ENCODE measurements at regions not wholly inside any gene's neighbourhood (a gene's known extent, or its start where the extent isn't known, plus 50 kb on each side); places are given as distances from the start of the nearest gene placed in this dataset.

- Histone ChIP-seq H3K9me3 (ENCODE audit: control insufficient read depth in 3 of 3, low read length in 3 of 3) (no peaks in the 10 kb centered on the region), H3K36me3 (ENCODE audit: control insufficient read depth in 3 of 3, insufficient read depth in 3 of 3, low read length in 3 of 3) (no peaks in the 10 kb centered on the region), H3K27me3 (ENCODE audit: control insufficient read depth in 3 of 3, insufficient read depth in 3 of 3, low read length in 3 of 3) (no peaks in the 10 kb centered on the region), H3K4me3 (ENCODE audit: low read length in 3 of 3) (no peak overlapping the region), H3K9ac (ENCODE audit: low read depth in 1 of 3, low read length in 3 of 3) (no peak overlapping the region), H3K4me1 (ENCODE audit: control insufficient read depth in 3 of 3, insufficient read depth in 3 of 3, low read length in 3 of 3) (no peaks in the 10 kb centered on the region), H3K27ac (ENCODE audit: low read depth, low read length) (no peak overlapping the region)
Observed at GRCh38 chr3:168424059-168424734, 328.5 kb upstream of the GOLIM4 start.

GRCh38 chr3:168422843-168423242 lies 327.1 kb upstream of the GOLIM4 start:
- Histone ChIP-seq H3K27ac (ENCODE audit: low read depth, low read length) (no peak overlapping the region), H3K9me3 (ENCODE audit: control insufficient read depth in 3 of 3, low read length in 3 of 3) (no peaks in the 10 kb centered on the region), H3K4me1 (ENCODE audit: control insufficient read depth in 3 of 3, insufficient read depth in 3 of 3, low read length in 3 of 3) (no peaks in the 10 kb centered on the region), H3K27me3 (ENCODE audit: control insufficient read depth in 3 of 3, insufficient read depth in 3 of 3, low read length in 3 of 3) (no peaks in the 10 kb centered on the region), H3K4me3 (ENCODE audit: low read length in 3 of 3) (no peak overlapping the region), H3K9ac (ENCODE audit: low read depth in 1 of 3, low read length in 3 of 3) (no peak overlapping the region), H3K36me3 (ENCODE audit: control insufficient read depth in 3 of 3, insufficient read depth in 3 of 3, low read length in 3 of 3) (no peaks in the 10 kb centered on the region)

- no peaks in the 10 kb centered on the region for H3K4me1 ChIP-seq (ENCODE audit: control insufficient read depth in 3 of 3, insufficient read depth in 3 of 3, low read length in 3 of 3)
- H3K9me3 ChIP-seq (ENCODE audit: control insufficient read depth in 3 of 3, low read length in 3 of 3), result no peaks in the 10 kb centered on the region
- H3K9ac ChIP-seq (ENCODE audit: low read depth in 1 of 3, low read length in 3 of 3), result no peak overlapping the region
- no peak overlapping the region for H3K4me3 ChIP-seq (ENCODE audit: low read length in 3 of 3)
- H3K27ac ChIP-seq (ENCODE audit: low read depth, low read length), result no peak overlapping the region
- H3K27me3 ChIP-seq (ENCODE audit: control insufficient read depth in 3 of 3, insufficient read depth in 3 of 3, low read length in 3 of 3), result no peaks in the 10 kb centered on the region
- no peaks in the 10 kb centered on the region for H3K36me3 ChIP-seq (ENCODE audit: control insufficient read depth in 3 of 3, insufficient read depth in 3 of 3, low read length in 3 of 3)
Observed at GRCh38 chr3:168419091-168419490, 323.4 kb upstream of the GOLIM4 start.

- no peaks in the 10 kb centered on the region for H3K4me1 ChIP-seq (ENCODE audit: control insufficient read depth in 3 of 3, insufficient read depth in 3 of 3, low read length in 3 of 3)
- no peak overlapping the region for H3K9ac ChIP-seq (ENCODE audit: low read depth in 1 of 3, low read length in 3 of 3)
- H3K27ac ChIP-seq (ENCODE audit: low read depth, low read length), result no peak overlapping the region
- H3K9me3 ChIP-seq (ENCODE audit: control insufficient read depth in 3 of 3, low read length in 3 of 3), result no peaks in the 10 kb centered on the region
- no peaks in the 10 kb centered on the region for H3K36me3 ChIP-seq (ENCODE audit: control insufficient read depth in 3 of 3, insufficient read depth in 3 of 3, low read length in 3 of 3)
- H3K4me3 ChIP-seq (ENCODE audit: low read length in 3 of 3), result no peak overlapping the region
- no peaks in the 10 kb centered on the region for H3K27me3 ChIP-seq (ENCODE audit: control insufficient read depth in 3 of 3, insufficient read depth in 3 of 3, low read length in 3 of 3)
Observed at GRCh38 chr3:168417016-168417415, 321.3 kb upstream of the GOLIM4 start.

- Histone ChIP-seq H3K36me3 (ENCODE audit: control insufficient read depth in 3 of 3, insufficient read depth in 3 of 3, low read length in 3 of 3) (no peaks in the 10 kb centered on the region), H3K9me3 (ENCODE audit: control insufficient read depth in 3 of 3, low read length in 3 of 3) (no peaks in the 10 kb centered on the region), H3K4me3 (ENCODE audit: low read length in 3 of 3) (no peak overlapping the region), H3K9ac (ENCODE audit: low read depth in 1 of 3, low read length in 3 of 3) (no peak overlapping the region), H3K27me3 (ENCODE audit: control insufficient read depth in 3 of 3, insufficient read depth in 3 of 3, low read length in 3 of 3) (no peaks in the 10 kb centered on the region), H3K27ac (ENCODE audit: low read depth, low read length) (no peak overlapping the region), H3K4me1 (ENCODE audit: control insufficient read depth in 3 of 3, insufficient read depth in 3 of 3, low read length in 3 of 3) (no peaks in the 10 kb centered on the region)
Observed at GRCh38 chr3:168416446-168416845, 320.7 kb upstream of the GOLIM4 start.

GRCh38 chr3:168414149-168414548 lies 318.4 kb upstream of the GOLIM4 start:
- Histone ChIP-seq H3K36me3 (ENCODE audit: control insufficient read depth in 3 of 3, insufficient read depth in 3 of 3, low read length in 3 of 3) (no peaks in the 10 kb centered on the region), H3K9ac (ENCODE audit: low read depth in 1 of 3, low read length in 3 of 3) (no peak overlapping the region), H3K4me3 (ENCODE audit: low read length in 3 of 3) (no peak overlapping the region), H3K27ac (ENCODE audit: low read depth, low read length) (no peak overlapping the region), H3K27me3 (ENCODE audit: control insufficient read depth in 3 of 3, insufficient read depth in 3 of 3, low read length in 3 of 3) (no peaks in the 10 kb centered on the region), H3K4me1 (ENCODE audit: control insufficient read depth in 3 of 3, insufficient read depth in 3 of 3, low read length in 3 of 3) (no peaks in the 10 kb centered on the region), H3K9me3 (ENCODE audit: control insufficient read depth in 3 of 3, low read length in 3 of 3) (no peaks in the 10 kb centered on the region)

GRCh38 chr3:168407381-168407780 lies 311.7 kb upstream of the GOLIM4 start:
- no peak overlapping the region for H3K4me3 ChIP-seq (ENCODE audit: low read length in 3 of 3)
- H3K27ac ChIP-seq (ENCODE audit: low read depth, low read length), result no peak overlapping the region
- H3K27me3 ChIP-seq (ENCODE audit: control insufficient read depth in 3 of 3, insufficient read depth in 3 of 3, low read length in 3 of 3), result no peaks in the 10 kb centered on the region
- no peak overlapping the region for H3K9ac ChIP-seq (ENCODE audit: low read depth in 1 of 3, low read length in 3 of 3)
- no peaks in the 10 kb centered on the region for H3K4me1 ChIP-seq (ENCODE audit: control insufficient read depth in 3 of 3, insufficient read depth in 3 of 3, low read length in 3 of 3)
- no peaks in the 10 kb centered on the region for H3K36me3 ChIP-seq (ENCODE audit: control insufficient read depth in 3 of 3, insufficient read depth in 3 of 3, low read length in 3 of 3)
- no peaks in the 10 kb centered on the region for H3K9me3 ChIP-seq (ENCODE audit: control insufficient read depth in 3 of 3, low read length in 3 of 3)

- no peaks in the 10 kb centered on the region for H3K4me1 ChIP-seq (ENCODE audit: control insufficient read depth in 3 of 3, insufficient read depth in 3 of 3, low read length in 3 of 3)
- H3K27me3 ChIP-seq (ENCODE audit: control insufficient read depth in 3 of 3, insufficient read depth in 3 of 3, low read length in 3 of 3), result no peaks in the 10 kb centered on the region
- no peaks in the 10 kb centered on the region for H3K36me3 ChIP-seq (ENCODE audit: control insufficient read depth in 3 of 3, insufficient read depth in 3 of 3, low read length in 3 of 3)
- no peaks in the 10 kb centered on the region for H3K9me3 ChIP-seq (ENCODE audit: control insufficient read depth in 3 of 3, low read length in 3 of 3)
- no peak overlapping the region for H3K4me3 ChIP-seq (ENCODE audit: low read length in 3 of 3)
- no peak overlapping the region for H3K27ac ChIP-seq (ENCODE audit: low read depth, low read length)
- no peak overlapping the region for H3K9ac ChIP-seq (ENCODE audit: low read depth in 1 of 3, low read length in 3 of 3)
Observed at GRCh38 chr3:168405288-168405687, 309.6 kb upstream of the GOLIM4 start.

- Histone ChIP-seq H3K27ac (ENCODE audit: low read depth, low read length) (no peak overlapping the region), H3K27me3 (ENCODE audit: control insufficient read depth in 3 of 3, insufficient read depth in 3 of 3, low read length in 3 of 3) (no peaks in the 10 kb centered on the region), H3K9ac (ENCODE audit: low read depth in 1 of 3, low read length in 3 of 3) (no peak overlapping the region), H3K4me3 (ENCODE audit: low read length in 3 of 3) (no peak overlapping the region), H3K36me3 (ENCODE audit: control insufficient read depth in 3 of 3, insufficient read depth in 3 of 3, low read length in 3 of 3) (no peaks in the 10 kb centered on the region), H3K9me3 (ENCODE audit: control insufficient read depth in 3 of 3, low read length in 3 of 3) (no peaks in the 10 kb centered on the region), H3K4me1 (ENCODE audit: control insufficient read depth in 3 of 3, insufficient read depth in 3 of 3, low read length in 3 of 3) (peaks cover 0 to 3% (median 0%) of the 10 kb centered on the region in 3 donors)
Observed at GRCh38 chr3:168398371-168399025, 302.8 kb upstream of the GOLIM4 start.

GRCh38 chr3:168396861-168397260 lies 301.1 kb upstream of the GOLIM4 start:
- H3K27ac ChIP-seq (ENCODE audit: low read depth, low read length), result no peak overlapping the region
- no peaks in the 10 kb centered on the region for H3K9me3 ChIP-seq (ENCODE audit: control insufficient read depth in 3 of 3, low read length in 3 of 3)
- H3K9ac ChIP-seq (ENCODE audit: low read depth in 1 of 3, low read length in 3 of 3), result no peak overlapping the region
- H3K4me1 ChIP-seq (ENCODE audit: control insufficient read depth in 3 of 3, insufficient read depth in 3 of 3, low read length in 3 of 3), result peaks cover 0 to 3% (median 0%) of the 10 kb centered on the region in 3 donors
- no peak overlapping the region for H3K4me3 ChIP-seq (ENCODE audit: low read length in 3 of 3)
- H3K36me3 ChIP-seq (ENCODE audit: control insufficient read depth in 3 of 3, insufficient read depth in 3 of 3, low read length in 3 of 3), result no peaks in the 10 kb centered on the region
- no peaks in the 10 kb centered on the region for H3K27me3 ChIP-seq (ENCODE audit: control insufficient read depth in 3 of 3, insufficient read depth in 3 of 3, low read length in 3 of 3)
